ENCODE measurements at regions not wholly inside any gene's neighbourhood (a gene's known extent, or its start where the extent isn't known, plus 50 kb on each side); places are given as distances from the start of the nearest gene placed in this dataset.

GRCh38 chr10:18988338-18988737 is 60.3 kb upstream of the MALRD1 start:
- no peak overlapping the region for H3K27ac ChIP-seq
- ChIA-PET CTCF (no interaction called here), POLR2A (ENCODE audit: low non-redundant PET) (no interaction called here)
- TF ChIP-seq CTCF (conservative IDR thresholded peaks at IDR 0.05; ENCODE audit: low read depth) = no peak
- DNase-seq (ENCODE audit: low spot score) = no peak
